Upper lobe of left lung (tissue), 4 donors: ENCODE measurements at regions not wholly inside any gene's neighbourhood (a gene's known extent, or its start where the extent isn't known, plus 50 kb on each side); places are given as distances from the start of the nearest gene placed in this dataset.

Experiments used
- CTCF ChIP-seq, 6 experiments: fragments of 450-650 bp in 4 of 6; fragments of 200-600 bp in 2 of 6; sonication (generic) in 2 of 6; IDR thresholded peaks; one replicate each; pipeline ENCODE4 v1.5.1; 2016 to 2019; ENCODE audit warnings: antibody characterized with exemption in 6 of 6
- EP300 ChIP-seq, 4 donors: sonication (generic); formaldehyde crosslinking; IDR thresholded peaks; one replicate each; pipeline ENCODE4 v1.5.1; 2017; ENCODE audit warnings: antibody characterized with exemption in 4 of 4, control low read depth in 2 of 4
- POLR2A ChIP-seq, 4 donors: fragments of 450-650 bp; IDR thresholded peaks; one replicate each; pipeline ENCODE4 v1.5.1; 2016 to 2017; ENCODE audit warnings: antibody characterized with exemption in 4 of 4, mild to moderate bottlenecking in 2 of 4
- POLR2AphosphoS5 ChIP-seq, 2 donors: sonication (generic); formaldehyde crosslinking; IDR thresholded peaks; one replicate each; pipeline ENCODE4 v1.5.1; 2017; ENCODE audit warnings: antibody characterized with exemption in 2 of 2

GRCh38 chr6:115575285-115575684, 485.4 kb downstream of the FRK start:
- TF ChIP-seq CTCF (IDR thresholded peaks at IDR 0.05) = no peak
- no peak for TF ChIP-seq POLR2A (IDR thresholded peaks at IDR 0.05)
- TF ChIP-seq EP300 (IDR thresholded peaks at IDR 0.05) = no peak
- no peak for TF ChIP-seq POLR2AphosphoS5 (IDR thresholded peaks at IDR 0.05)
